Effector memory CD4-positive, alpha-beta T cell (primary cell): ENCODE measurements at regions not wholly inside any gene's neighbourhood (a gene's known extent, or its start where the extent isn't known, plus 50 kb on each side); places are given as distances from the start of the nearest gene placed in this dataset.

ENCODE experiments used
- DNase-seq, 3 donors: peaks; one replicate each; pipeline ENCODE4 v3.0.0-alpha.2; 2020
- H3K27ac ChIP-seq: 2 replicates; pipeline ENCODE4 v1.7.0; 2013; ENCODE audit warnings: mild to moderate bottlenecking, low read length, moderate library complexity; ENCODE audit not compliant: insufficient read depth, poor library complexity, severe bottlenecking
- H3K27me3 ChIP-seq: replicated peaks from 2 replicates; pipeline ENCODE4 v1.7.0; 2013; ENCODE audit warnings: mild to moderate bottlenecking, low read length; ENCODE audit not compliant: insufficient read depth, control insufficient read depth, poor library complexity, severe bottlenecking
- H3K36me3 ChIP-seq: 2 replicates; pipeline ENCODE4 v1.7.0; 2013; ENCODE audit warnings: mild to moderate bottlenecking, low read length, moderate library complexity; ENCODE audit not compliant: control insufficient read depth, insufficient read depth
- H3K4me1 ChIP-seq: 2 replicates; pipeline ENCODE4 v1.7.0; 2013; ENCODE audit warnings: low read length, mild to moderate bottlenecking; ENCODE audit not compliant: control insufficient read depth, insufficient read depth, poor library complexity, severe bottlenecking
- H3K4me3 ChIP-seq: 2 replicates; pipeline ENCODE4 v1.7.0; 2013; ENCODE audit warnings: low read length, low read depth, mild to moderate bottlenecking; ENCODE audit not compliant: insufficient read depth, poor library complexity, severe bottlenecking
- H3K9me3 ChIP-seq: 2 replicates; pipeline ENCODE4 v1.7.0; 2013; ENCODE audit warnings: mild to moderate bottlenecking, low read length, moderate library complexity; ENCODE audit not compliant: control insufficient read depth

GRCh38 chr7:25326501-25327156 is 98.3 kb upstream of the NPVF start:
- no peak for DNase-seq
- Histone ChIP-seq H3K9me3 (no peaks in the 10 kb centered on the region), H3K4me1 (no peaks in the 10 kb centered on the region), H3K4me3 (no peak overlapping the region), H3K36me3 (no peaks in the 10 kb centered on the region), H3K27me3 (no peaks in the 10 kb centered on the region), H3K27ac (no peak overlapping the region)

GRCh38 chr7:25329815-25330214 is 101.5 kb upstream of the NPVF start:
- H3K4me3 ChIP-seq: no peak overlapping the region
- no peaks in the 10 kb centered on the region for H3K4me1 ChIP-seq
- H3K36me3 ChIP-seq: no peaks in the 10 kb centered on the region
- no peaks in the 10 kb centered on the region for H3K9me3 ChIP-seq
- no peak overlapping the region for H3K27ac ChIP-seq
- H3K27me3 ChIP-seq: no peaks in the 10 kb centered on the region
- no peak for DNase-seq

- Histone ChIP-seq H3K27ac (no peak overlapping the region), H3K27me3 (no peaks in the 10 kb centered on the region), H3K4me1 (no peaks in the 10 kb centered on the region), H3K4me3 (no peak overlapping the region), H3K36me3 (no peaks in the 10 kb centered on the region), H3K9me3 (no peaks in the 10 kb centered on the region)
- no peak for DNase-seq
Measured at GRCh38 chr7:25333296-25333928, 105.1 kb upstream of the NPVF start.

- Histone ChIP-seq H3K9me3 (no peaks in the 10 kb centered on the region), H3K4me1 (no peaks in the 10 kb centered on the region), H3K4me3 (no peak overlapping the region), H3K36me3 (no peaks in the 10 kb centered on the region), H3K27me3 (no peaks in the 10 kb centered on the region), H3K27ac (no peak overlapping the region)
- DNase-seq: no peak
Measured at GRCh38 chr7:25347360-25348066, 119.2 kb upstream of the NPVF start.

GRCh38 chr7:25348104-25348503 is 119.8 kb upstream of the NPVF start:
- H3K27me3 ChIP-seq: no peaks in the 10 kb centered on the region
- no peaks in the 10 kb centered on the region for H3K4me1 ChIP-seq
- H3K36me3 ChIP-seq: no peaks in the 10 kb centered on the region
- H3K27ac ChIP-seq: no peak overlapping the region
- no peak overlapping the region for H3K4me3 ChIP-seq
- no peak for DNase-seq
- no peaks in the 10 kb centered on the region for H3K9me3 ChIP-seq

- no peak for DNase-seq
- H3K36me3 ChIP-seq: no peaks in the 10 kb centered on the region
- no peak overlapping the region for H3K4me3 ChIP-seq
- H3K27ac ChIP-seq: no peak overlapping the region
- H3K4me1 ChIP-seq: no peaks in the 10 kb centered on the region
- H3K9me3 ChIP-seq: no peaks in the 10 kb centered on the region
- H3K27me3 ChIP-seq: no peaks in the 10 kb centered on the region
Measured at GRCh38 chr7:25349283-25350017, 121.2 kb upstream of the NPVF start.

GRCh38 chr7:25350041-25350440 is 121.8 kb upstream of the NPVF start:
- no peak overlapping the region for H3K4me3 ChIP-seq
- DNase-seq: no peak
- H3K27me3 ChIP-seq: no peaks in the 10 kb centered on the region
- no peaks in the 10 kb centered on the region for H3K9me3 ChIP-seq
- no peaks in the 10 kb centered on the region for H3K4me1 ChIP-seq
- H3K27ac ChIP-seq: no peak overlapping the region
- H3K36me3 ChIP-seq: no peaks in the 10 kb centered on the region

GRCh38 chr7:25351761-25352160 is 123.5 kb upstream of the NPVF start:
- no peaks in the 10 kb centered on the region for H3K4me1 ChIP-seq
- no peak for DNase-seq
- no peaks in the 10 kb centered on the region for H3K36me3 ChIP-seq
- H3K9me3 ChIP-seq: no peaks in the 10 kb centered on the region
- no peak overlapping the region for H3K4me3 ChIP-seq
- H3K27me3 ChIP-seq: no peaks in the 10 kb centered on the region
- H3K27ac ChIP-seq: no peak overlapping the region

- Histone ChIP-seq H3K27me3 (no peaks in the 10 kb centered on the region), H3K4me3 (no peak overlapping the region), H3K9me3 (no peaks in the 10 kb centered on the region), H3K27ac (no peak overlapping the region), H3K4me1 (no peaks in the 10 kb centered on the region), H3K36me3 (no peaks in the 10 kb centered on the region)
- no peak for DNase-seq
Measured at GRCh38 chr7:25353196-25353595, 124.9 kb upstream of the NPVF start.

GRCh38 chr7:25353732-25354131 is 125.4 kb upstream of the NPVF start:
- no peaks in the 10 kb centered on the region for H3K9me3 ChIP-seq
- H3K36me3 ChIP-seq: no peaks in the 10 kb centered on the region
- no peak overlapping the region for H3K4me3 ChIP-seq
- DNase-seq: no peak
- H3K27ac ChIP-seq: no peak overlapping the region
- no peaks in the 10 kb centered on the region for H3K4me1 ChIP-seq
- H3K27me3 ChIP-seq: no peaks in the 10 kb centered on the region
